Activated T-cell treated with anti-CD3 and anti-CD28 coated beads, Interleukin-2, amount 50 U/mL, for 72 hours (primary cell): ENCODE measurements at regions not wholly inside any gene's neighbourhood (a gene's known extent, or its start where the extent isn't known, plus 50 kb on each side); places are given as distances from the start of the nearest gene placed in this dataset.
"Not testable (repeated sequence)": the region's sequence is repeated elsewhere in the genome, so short reads cannot be mapped to it uniquely, and the experiment has no call there.

ENCODE experiments used
- ATAC-seq, 2 donors: fragments of 150-1000 bp; cut with Tn5 transposase; replicated peaks in 1 of 2; 2 replicates each; pipeline ENCODE4 v1.10.0; 2021; ENCODE audit warnings: moderate library complexity in 2 of 2, mild to moderate bottlenecking in 1 of 2
- DNase-seq, 2 donors: peaks; one replicate each; pipeline ENCODE4 v3.0.0; 2021 to 2022; ENCODE audit warnings: mixed read lengths in 1 of 2
- H3K27ac Mint-ChIP-seq: one replicate; pipeline ENCODE4 v1.8.0; 2022; ENCODE audit warnings: mild to moderate bottlenecking, moderate library complexity, mixed read lengths
- H3K27me3 Mint-ChIP-seq: one replicate; pipeline ENCODE4 v1.8.0; 2022; ENCODE audit warnings: low read depth, mixed read lengths
- H3K36me3 Mint-ChIP-seq, 2 donors: one replicate each; pipeline ENCODE4 v1.8.0; 2022; ENCODE audit warnings: mixed read lengths in 2 of 2, mild to moderate bottlenecking in 1 of 2; ENCODE audit not compliant: insufficient read depth in 2 of 2
- H3K4me1 Mint-ChIP-seq: one replicate; pipeline ENCODE4 v1.8.0; 2022; ENCODE audit warnings: low read depth, mixed read lengths
- H3K4me3 Mint-ChIP-seq, 2 donors: one replicate each; pipeline ENCODE4 v1.8.0; 2022; ENCODE audit warnings: mild to moderate bottlenecking in 2 of 2, mixed read lengths in 2 of 2, moderate library complexity in 2 of 2
- H3K9me3 Mint-ChIP-seq, 2 donors: one replicate each; pipeline ENCODE4 v1.8.0; 2022; ENCODE audit warnings: mixed read lengths in 2 of 2

DNA sequence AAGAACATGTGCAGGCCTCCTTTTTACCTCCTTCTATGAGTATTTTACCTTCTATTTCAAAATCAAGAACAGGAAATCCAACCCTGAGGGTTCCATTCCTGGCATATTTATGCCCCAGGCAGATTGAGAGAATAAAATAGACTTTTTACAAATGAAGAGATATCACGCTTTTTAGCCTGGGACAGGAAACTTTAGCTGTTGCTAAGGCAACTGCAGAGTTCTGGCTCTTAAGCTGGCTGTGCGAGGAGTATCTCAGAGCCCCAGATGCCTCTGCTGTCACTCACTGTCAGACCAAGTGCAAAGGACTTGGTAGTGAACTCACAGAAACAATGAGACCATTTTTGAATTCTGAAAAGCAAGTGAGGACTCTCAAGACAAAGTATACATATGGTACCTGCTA, 69.5 kb upstream of the HSPB3 start:
- Mint-ChIP-seq H3K4me1 (peaks cover 21% of the 10 kb centered on the region), H3K4me3 (no peak overlapping the region), H3K36me3 (no peaks in the 10 kb centered on the region), H3K27me3 (no peaks in the 10 kb centered on the region), H3K9me3 (no peaks in the 10 kb centered on the region), H3K27ac (no peak overlapping the region)
- ATAC-seq (no peak), DNase-seq (no peak)

DNA sequence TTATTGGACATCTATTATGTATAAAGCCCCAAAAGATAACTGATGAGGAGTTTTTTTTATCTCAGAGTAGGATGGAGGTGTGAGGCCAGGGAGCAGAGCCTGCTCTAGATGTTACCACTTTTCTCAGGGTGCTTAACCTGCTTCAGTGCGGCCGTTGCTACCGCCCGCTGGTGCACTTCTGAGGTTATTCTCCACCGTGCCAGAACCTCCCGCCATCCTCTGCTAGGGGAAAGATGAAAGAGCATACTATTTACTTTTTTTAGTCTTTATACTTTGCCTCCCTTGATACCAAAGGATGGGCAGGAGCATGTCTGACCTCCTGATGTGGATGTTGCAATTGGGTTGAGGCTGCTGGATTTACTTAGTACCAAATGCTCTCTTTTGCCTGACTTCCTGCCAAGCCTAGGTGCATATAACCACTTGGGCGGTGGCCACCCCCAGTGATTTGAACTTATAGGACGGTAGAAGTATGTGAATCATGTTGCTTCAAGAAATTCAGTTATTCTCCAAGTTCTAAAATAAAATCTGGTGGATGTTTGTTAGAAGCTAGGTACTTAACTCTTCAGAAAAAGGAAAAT, 71.1 kb upstream of the HSPB3 start:
- no peak for ATAC-seq
- H3K4me1 Mint-ChIP-seq, result peaks cover 21% of the 10 kb centered on the region
- H3K36me3 Mint-ChIP-seq, result no peaks in the 10 kb centered on the region
- H3K27ac Mint-ChIP-seq, result no peak overlapping the region
- no peak overlapping the region for H3K4me3 Mint-ChIP-seq
- DNase-seq, result no peak
- no peaks in the 10 kb centered on the region for H3K27me3 Mint-ChIP-seq
- no peaks in the 10 kb centered on the region for H3K9me3 Mint-ChIP-seq

DNA sequence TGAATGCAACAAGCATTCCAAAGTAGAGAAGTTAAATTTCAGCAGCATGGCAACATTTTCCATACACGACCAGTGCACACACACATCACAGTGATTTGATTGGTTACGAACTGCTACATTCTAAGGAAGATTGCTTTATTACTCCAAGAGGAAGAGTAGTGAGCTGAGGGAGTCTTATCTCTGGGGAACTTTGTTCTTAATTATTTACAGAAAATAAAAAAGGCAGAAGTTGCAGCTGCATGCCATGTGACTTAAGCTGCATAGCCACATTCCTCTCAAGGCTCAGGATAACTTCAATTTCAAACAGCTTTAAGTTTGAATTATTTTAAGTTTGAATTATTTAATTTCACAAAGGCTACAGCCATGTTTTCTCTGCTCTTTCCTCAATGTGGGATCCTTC, 71.6 kb upstream of the HSPB3 start:
- ATAC-seq (no peak), DNase-seq (no peak)
- H3K4me1 Mint-ChIP-seq, result peaks cover 16% of the 10 kb centered on the region
- H3K27ac Mint-ChIP-seq, result no peak overlapping the region
- no peaks in the 10 kb centered on the region for H3K36me3 Mint-ChIP-seq
- no peaks in the 10 kb centered on the region for H3K9me3 Mint-ChIP-seq
- no peak overlapping the region for H3K4me3 Mint-ChIP-seq
- H3K27me3 Mint-ChIP-seq, result no peaks in the 10 kb centered on the region

DNA sequence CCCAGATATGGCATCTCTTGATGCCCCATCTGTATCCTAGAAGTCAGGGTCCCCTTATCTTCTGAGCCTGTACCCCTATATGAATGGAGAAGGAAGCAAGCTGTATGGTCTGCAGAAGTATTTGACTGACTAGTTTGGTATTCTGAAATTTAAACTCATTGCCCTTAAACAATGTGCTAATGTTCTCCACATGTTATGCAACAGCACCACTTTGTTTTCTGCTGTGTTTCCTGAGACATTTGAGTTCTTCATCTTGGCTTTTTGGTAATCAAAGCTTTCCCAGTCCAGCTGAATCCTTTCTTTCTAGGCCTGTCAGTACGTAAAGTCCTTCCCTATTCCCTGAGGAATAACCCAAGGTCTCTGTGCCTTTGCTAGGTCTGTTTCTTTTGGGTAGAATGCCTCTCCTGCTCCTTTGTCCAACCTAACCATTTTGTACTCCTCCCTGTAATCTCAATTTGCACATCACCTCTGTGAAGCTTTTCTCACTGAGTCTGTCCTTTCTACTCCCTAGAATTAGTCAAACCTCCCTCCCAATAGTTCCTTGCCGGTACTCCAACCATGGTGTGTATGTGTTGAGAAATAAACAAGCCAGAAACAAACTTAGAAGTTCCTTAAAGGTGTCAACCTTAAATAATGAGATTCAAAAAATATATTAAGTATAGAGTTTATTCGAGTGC, 72.1 kb upstream of the HSPB3 start:
- Mint-ChIP-seq H3K9me3 (no peaks in the 10 kb centered on the region), H3K4me1 (peaks cover 11% of the 10 kb centered on the region), H3K4me3 (no peak overlapping the region), H3K27ac (no peak overlapping the region), H3K36me3 (no peaks in the 10 kb centered on the region), H3K27me3 (no peaks in the 10 kb centered on the region)
- DNase-seq (no peak), ATAC-seq (no peak)

DNA sequence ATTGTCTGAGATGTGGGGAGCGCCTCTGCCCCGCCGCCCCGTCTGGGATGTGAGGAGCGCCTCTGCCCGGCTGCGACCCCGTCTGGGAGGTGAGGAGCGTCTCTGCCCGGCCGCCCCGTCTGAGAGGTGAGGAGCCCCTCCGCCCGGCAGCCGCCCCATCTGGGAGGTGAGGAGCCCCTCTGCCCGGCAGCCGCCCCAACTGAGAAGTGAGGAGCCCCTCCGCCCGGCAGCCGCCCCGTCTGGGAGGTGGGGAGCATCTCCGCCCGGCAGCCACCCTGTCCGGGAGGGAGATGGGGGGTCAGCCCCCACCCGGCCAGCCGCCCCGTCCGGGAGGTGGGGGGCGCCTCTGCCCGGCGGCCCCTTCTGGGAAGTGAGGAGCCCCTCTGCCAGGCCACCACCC, 70.9 kb upstream of the ARL15 start:
- not testable (repeated sequence) for H3K27me3 Mint-ChIP-seq, H3K9me3 Mint-ChIP-seq, H3K27ac Mint-ChIP-seq, H3K4me3 Mint-ChIP-seq, DNase-seq, H3K36me3 Mint-ChIP-seq, H3K4me1 Mint-ChIP-seq, ATAC-seq

DNA sequence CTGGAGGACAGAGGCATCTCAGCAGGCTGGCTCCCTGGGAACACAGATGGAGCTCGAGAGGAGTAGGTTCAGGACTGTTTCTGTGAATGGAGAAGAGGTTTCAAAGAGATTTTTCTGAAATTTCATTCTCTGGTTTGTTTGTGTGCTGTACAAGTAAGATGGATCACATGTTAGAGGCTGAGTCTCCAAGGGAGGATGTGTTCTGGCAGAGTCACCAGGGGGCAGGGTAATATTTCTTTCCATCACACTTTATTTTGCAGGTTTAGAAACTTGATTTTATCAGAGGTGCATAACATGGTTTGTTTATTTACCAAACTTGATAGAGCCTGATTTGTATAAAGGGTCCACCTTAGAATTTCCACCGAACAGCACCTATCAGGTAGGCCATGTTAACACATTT, 69.2 kb upstream of the ARL15 start:
- Mint-ChIP-seq H3K9me3 (peaks cover 0 to 3% of the 10 kb centered on the region in 2 donors), H3K27me3 (peaks cover 13% of the 10 kb centered on the region), H3K4me1 (no peaks in the 10 kb centered on the region), H3K4me3 (no peak overlapping the region), H3K27ac (no peak overlapping the region), H3K36me3 (peaks cover 0 to 2% of the 10 kb centered on the region in 2 donors)
- no peak for DNase-seq
- ATAC-seq, result no peak

- no peak for ATAC-seq
- Mint-ChIP-seq H3K4me3 (no peak overlapping the region), H3K27me3 (peaks cover 21% of the 10 kb centered on the region), H3K9me3 (peaks cover 0 to 3% of the 10 kb centered on the region in 2 donors), H3K27ac (no peak overlapping the region), H3K4me1 (no peaks in the 10 kb centered on the region), H3K36me3 (peaks cover 0 to 2% of the 10 kb centered on the region in 2 donors)
- no peak for DNase-seq
These were observed 68.3 kb upstream of the ARL15 start for GRCh38 chr5:54378707-54379106.

GRCh38 chr5:54377339-54377738, 67.0 kb upstream of the ARL15 start:
- H3K4me3 Mint-ChIP-seq, H3K9me3 Mint-ChIP-seq, DNase-seq, H3K27ac Mint-ChIP-seq, H3K36me3 Mint-ChIP-seq, H3K4me1 Mint-ChIP-seq, ATAC-seq: not testable (repeated sequence)
- H3K27me3 Mint-ChIP-seq, result peaks cover 23% of the 10 kb centered on the region

DNA sequence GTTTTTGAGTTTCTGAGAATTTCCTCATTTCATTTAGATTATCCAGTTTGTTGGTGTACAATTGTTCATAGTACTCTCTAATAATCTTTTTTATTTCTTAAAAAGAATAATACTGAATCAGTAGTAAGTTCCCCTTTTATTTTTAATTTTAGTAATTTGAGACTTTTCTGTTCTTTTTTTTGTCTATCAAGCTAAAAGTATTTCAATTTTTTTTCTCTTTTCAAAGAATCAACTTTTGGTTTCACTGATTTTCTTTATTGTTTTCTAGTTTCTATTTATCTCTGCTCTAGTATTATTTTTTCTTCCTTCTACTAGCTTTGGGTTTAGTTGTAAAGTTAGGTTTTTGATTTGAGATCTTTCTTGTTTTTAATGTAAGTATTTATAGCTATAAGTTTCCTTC, 60.6 kb upstream of the ARL15 start:
- Mint-ChIP-seq H3K36me3 (peaks cover 0 to 2% of the 10 kb centered on the region in 2 donors), H3K27me3 (peaks cover 40% of the 10 kb centered on the region), H3K27ac (no peak overlapping the region), H3K9me3 (peaks cover 0 to 2% of the 10 kb centered on the region in 2 donors), H3K4me1 (no peaks in the 10 kb centered on the region), H3K4me3 (no peak overlapping the region)
- DNase-seq, result no peak
- ATAC-seq, result no peak

- Mint-ChIP-seq H3K27ac (no peak overlapping the region), H3K27me3 (peaks cover 23% of the 10 kb centered on the region), H3K36me3 (no peaks in the 10 kb centered on the region), H3K4me3 (no peak overlapping the region), H3K4me1 (no peaks in the 10 kb centered on the region), H3K9me3 (peaks cover 0 to 2% of the 10 kb centered on the region in 2 donors)
- DNase-seq (no peak), ATAC-seq (no peak)
These were observed 57.5 kb upstream of the ARL15 start for GRCh38 chr5:54367844-54368243.

GRCh38 chr5:54366707-54367106, 56.3 kb upstream of the ARL15 start:
- Mint-ChIP-seq H3K27me3 (peaks cover 29% of the 10 kb centered on the region), H3K27ac (no peak overlapping the region), H3K9me3 (no peaks in the 10 kb centered on the region), H3K36me3 (no peaks in the 10 kb centered on the region), H3K4me1 (no peaks in the 10 kb centered on the region), H3K4me3 (no peak overlapping the region)
- DNase-seq (no peak), ATAC-seq (no peak)

- no peak for DNase-seq
- no peak for ATAC-seq
- Mint-ChIP-seq H3K4me3 (no peak overlapping the region), H3K27me3 (peaks cover 27% of the 10 kb centered on the region), H3K9me3 (no peaks in the 10 kb centered on the region), H3K4me1 (no peaks in the 10 kb centered on the region), H3K36me3 (no peaks in the 10 kb centered on the region), H3K27ac (no peak overlapping the region)
These were observed 53.3 kb upstream of the ARL15 start for GRCh38 chr5:54363669-54364068.

DNA sequence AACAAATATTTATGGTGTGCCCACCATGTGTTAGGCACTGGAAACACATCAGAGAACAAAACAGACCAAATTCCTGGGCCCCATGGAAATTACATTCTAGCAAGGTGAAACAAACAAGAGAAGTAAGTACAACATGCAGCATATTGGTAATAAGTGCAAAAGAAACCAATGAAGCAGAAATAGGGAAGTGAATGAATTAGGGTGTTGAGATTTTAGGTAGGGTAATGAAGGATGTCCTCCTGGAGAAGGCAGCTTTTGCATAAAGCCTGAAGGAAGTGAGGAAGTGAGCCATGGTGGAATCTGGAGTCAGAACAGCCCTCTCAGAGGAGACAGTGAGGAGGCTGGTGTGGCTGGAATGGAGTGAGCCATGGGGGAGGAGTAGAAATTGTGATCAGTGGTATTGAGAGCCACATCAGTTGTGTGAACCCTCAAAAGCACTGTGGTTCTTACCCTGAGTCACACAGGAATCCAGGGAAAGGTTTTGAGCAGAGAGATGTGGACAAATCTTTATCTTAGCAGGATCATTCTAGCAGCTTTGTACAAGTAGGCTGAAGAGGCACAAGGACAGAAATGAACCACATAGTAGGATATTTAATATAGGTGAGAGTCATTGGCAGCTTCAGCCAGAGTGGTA, 52.7 kb upstream of the ARL15 start:
- ATAC-seq (no peak), DNase-seq (no peak)
- no peak overlapping the region for H3K4me3 Mint-ChIP-seq
- no peaks in the 10 kb centered on the region for H3K36me3 Mint-ChIP-seq
- peaks cover 21% of the 10 kb centered on the region for H3K27me3 Mint-ChIP-seq
- H3K27ac Mint-ChIP-seq, result no peak overlapping the region
- H3K4me1 Mint-ChIP-seq, result no peaks in the 10 kb centered on the region
- H3K9me3 Mint-ChIP-seq, result no peaks in the 10 kb centered on the region

GRCh38 chr5:54362434-54362833, 52.1 kb upstream of the ARL15 start:
- Mint-ChIP-seq H3K36me3 (no peaks in the 10 kb centered on the region), H3K4me3 (no peak overlapping the region), H3K27ac (no peak overlapping the region), H3K4me1 (no peaks in the 10 kb centered on the region), H3K27me3 (peaks cover 20% of the 10 kb centered on the region), H3K9me3 (no peaks in the 10 kb centered on the region)
- no peak for ATAC-seq
- DNase-seq, result no peak
